Endodermal cell (in vitro differentiated cells): ENCODE measurements at regions not wholly inside any gene's neighbourhood (a gene's known extent, or its start where the extent isn't known, plus 50 kb on each side); places are given as distances from the start of the nearest gene placed in this dataset.

Source experiments
- DNase-seq: peaks from one replicate; pipeline ENCODE4 v3.0.0-alpha.2; 2017
- H3K27ac ChIP-seq: 2 replicates; pipeline ENCODE4 v1.5.1; 2013; ENCODE audit warnings: mild to moderate bottlenecking, low read depth, low read length, moderate library complexity
- H3K27me3 ChIP-seq: 2 replicates; pipeline ENCODE4 v1.6.1; 2013; ENCODE audit warnings: mild to moderate bottlenecking, low read length, moderate library complexity; ENCODE audit not compliant: insufficient read depth, control insufficient read depth, poor library complexity, severe bottlenecking
- H3K36me3 ChIP-seq: 2 replicates; pipeline ENCODE4 v1.7.0; 2013; ENCODE audit warnings: mild to moderate bottlenecking, low read length, moderate library complexity; ENCODE audit not compliant: control insufficient read depth, insufficient read depth
- H3K4me1 ChIP-seq: one replicate; pipeline ENCODE4 v1.7.0; 2013; ENCODE audit warnings: low read length; ENCODE audit not compliant: control insufficient read depth, insufficient read depth
- H3K4me3 ChIP-seq: 2 replicates; pipeline ENCODE4 v1.5.1; 2013; ENCODE audit warnings: mild to moderate bottlenecking, low read length, moderate library complexity
- H3K9ac ChIP-seq: 2 replicates; pipeline ENCODE4 v1.6.1; 2013; ENCODE audit warnings: mild to moderate bottlenecking, low read length, moderate library complexity; ENCODE audit not compliant: poor library complexity, severe bottlenecking; ENCODE audit errors: extremely low read depth
- H3K9me3 ChIP-seq: 2 replicates; pipeline ENCODE4 v1.6.1; 2013; ENCODE audit warnings: mild to moderate bottlenecking, low read length, moderate library complexity; ENCODE audit not compliant: control insufficient read depth
- H3K27ac Mint-ChIP-seq: 2 replicates; pipeline ENCODE4 v1.8.0; 2020; ENCODE audit warnings: mixed read lengths
- H3K27me3 Mint-ChIP-seq: 2 replicates; pipeline ENCODE4 v1.8.0; 2021; ENCODE audit warnings: mild to moderate bottlenecking, mixed read lengths; ENCODE audit not compliant: insufficient read depth
- H3K36me3 Mint-ChIP-seq: 2 replicates; pipeline ENCODE4 v1.8.0; 2020; ENCODE audit warnings: low read depth, mixed read lengths
- H3K4me1 Mint-ChIP-seq: 2 replicates; pipeline ENCODE4 v1.8.0; 2020; ENCODE audit warnings: mixed read lengths
- H3K4me3 Mint-ChIP-seq: 2 replicates; pipeline ENCODE4 v1.8.0; 2020; ENCODE audit warnings: mild to moderate bottlenecking, moderate library complexity, mixed read lengths
- H3K9me3 Mint-ChIP-seq: 2 replicates; pipeline ENCODE4 v1.8.0; 2020; ENCODE audit warnings: mild to moderate bottlenecking, mixed read lengths
- WGBS, 2 experiments: methylation state at CpG; one replicate each; pipeline versions ENCODE4 v1.1.5 to v1.1.7; 2013; ENCODE audit warnings: missing lambda C conversion rate in 2 of 2, mixed read lengths in 1 of 2; ENCODE audit not compliant: insufficient coverage in 1 of 2, insufficient read length in 1 of 2; 5-methylcytosine and 5-hydroxymethylcytosine counted together
- TF ChIP-seq, protein P1 (sequence below): fragments of 200-600 bp; sonication (generic); conservative IDR thresholded peaks from 2 replicates; pipeline ENCODE4 v1.5.0; 2021; ENCODE audit warnings: antibody characterized with exemption, mild to moderate bottlenecking

GRCh38 chr2:236704887-236705286 is 135.3 kb downstream of the ACKR3 start:
- H3K36me3 Mint-ChIP-seq = no peaks in the 10 kb centered on the region
- no peaks in the 10 kb centered on the region for H3K9me3 Mint-ChIP-seq
- TF ChIP-seq, protein P1, sequence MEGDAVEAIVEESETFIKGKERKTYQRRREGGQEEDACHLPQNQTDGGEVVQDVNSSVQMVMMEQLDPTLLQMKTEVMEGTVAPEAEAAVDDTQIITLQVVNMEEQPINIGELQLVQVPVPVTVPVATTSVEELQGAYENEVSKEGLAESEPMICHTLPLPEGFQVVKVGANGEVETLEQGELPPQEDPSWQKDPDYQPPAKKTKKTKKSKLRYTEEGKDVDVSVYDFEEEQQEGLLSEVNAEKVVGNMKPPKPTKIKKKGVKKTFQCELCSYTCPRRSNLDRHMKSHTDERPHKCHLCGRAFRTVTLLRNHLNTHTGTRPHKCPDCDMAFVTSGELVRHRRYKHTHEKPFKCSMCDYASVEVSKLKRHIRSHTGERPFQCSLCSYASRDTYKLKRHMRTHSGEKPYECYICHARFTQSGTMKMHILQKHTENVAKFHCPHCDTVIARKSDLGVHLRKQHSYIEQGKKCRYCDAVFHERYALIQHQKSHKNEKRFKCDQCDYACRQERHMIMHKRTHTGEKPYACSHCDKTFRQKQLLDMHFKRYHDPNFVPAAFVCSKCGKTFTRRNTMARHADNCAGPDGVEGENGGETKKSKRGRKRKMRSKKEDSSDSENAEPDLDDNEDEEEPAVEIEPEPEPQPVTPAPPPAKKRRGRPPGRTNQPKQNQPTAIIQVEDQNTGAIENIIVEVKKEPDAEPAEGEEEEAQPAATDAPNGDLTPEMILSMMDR = no peak
- peaks cover 13% of the 10 kb centered on the region for H3K4me1 Mint-ChIP-seq
- H3K27ac Mint-ChIP-seq = no peak overlapping the region
- no peaks in the 10 kb centered on the region for H3K9me3 ChIP-seq
- no peaks in the 10 kb centered on the region for H3K27me3 ChIP-seq
- no peak overlapping the region for H3K9ac ChIP-seq
- no peaks in the 10 kb centered on the region for H3K27me3 Mint-ChIP-seq
- no peak overlapping the region for H3K4me3 ChIP-seq
- no peak overlapping the region for H3K4me3 Mint-ChIP-seq
- DNase-seq = no peak
- no peaks in the 10 kb centered on the region for H3K36me3 ChIP-seq
- 90 to 92% methylated on average over 5 to 6 of the region's 6 CpGs for WGBS, 2 experiments
- no peak overlapping the region for H3K27ac ChIP-seq
- peaks cover 11% of the 10 kb centered on the region for H3K4me1 ChIP-seq

DNA sequence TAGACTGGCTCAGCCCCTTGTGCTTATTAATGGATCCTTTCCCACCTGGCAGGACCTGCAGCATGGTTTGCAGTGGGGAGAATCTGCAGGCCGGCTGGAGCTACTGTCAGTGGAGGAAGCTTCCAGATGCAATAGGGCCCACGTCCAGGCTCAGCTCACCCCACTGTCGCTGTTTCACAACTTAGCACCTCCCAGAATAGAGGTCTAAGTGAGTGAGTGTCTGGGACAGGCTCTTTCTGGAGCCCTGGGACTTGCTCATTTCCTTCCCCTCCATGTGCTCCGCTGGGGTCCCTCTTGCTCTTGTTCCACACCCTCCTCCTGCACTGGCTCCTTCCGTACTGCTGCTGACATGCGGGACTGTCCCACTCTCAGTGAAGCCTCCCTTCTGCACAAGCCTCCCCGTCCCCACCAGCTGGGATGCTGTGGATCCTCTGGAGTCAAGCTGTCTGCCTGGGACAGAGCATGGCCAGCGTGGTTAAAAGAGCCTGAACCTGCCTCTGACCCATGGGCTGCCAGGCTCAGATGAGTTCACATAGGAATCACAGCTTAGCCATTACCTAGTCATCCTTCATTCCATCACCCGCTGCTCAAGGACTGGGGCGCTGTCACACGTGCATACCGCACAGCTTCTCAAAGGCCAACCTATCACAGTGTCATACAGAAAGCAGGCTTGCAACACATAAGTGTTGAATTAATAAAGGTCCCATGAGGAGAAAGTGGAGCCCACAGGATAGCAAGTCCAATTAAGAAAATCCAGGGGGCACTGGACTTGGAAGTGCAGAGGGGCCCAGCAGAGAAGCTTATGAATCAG is 135.9 kb downstream of the ACKR3 start:
- H3K9me3 Mint-ChIP-seq = no peaks in the 10 kb centered on the region

GRCh38 chr2:236706288-236706687 is 136.7 kb downstream of the ACKR3 start:
- no peak overlapping the region for H3K27ac ChIP-seq

More for the DNA sequence above, 135.9 kb downstream of the ACKR3 start:
- Mint-ChIP-seq H3K27me3 (no peaks in the 10 kb centered on the region), H3K27ac (no peak overlapping the region), H3K36me3 (no peaks in the 10 kb centered on the region), H3K4me3 (no peak overlapping the region), H3K4me1 (peaks cover 13% of the 10 kb centered on the region)
- no peak overlapping the region for H3K27ac ChIP-seq
- H3K4me1 ChIP-seq = peaks cover 11% of the 10 kb centered on the region
- no peaks in the 10 kb centered on the region for H3K9me3 ChIP-seq
- DNase-seq = no peak
- TF ChIP-seq, protein P1 = no peak
- no peak overlapping the region for H3K9ac ChIP-seq
- WGBS, 2 experiments = 92 to 93% methylated on average over 7 to 12 of the region's 12 CpGs
- H3K4me3 ChIP-seq = no peak overlapping the region
- no peaks in the 10 kb centered on the region for H3K27me3 ChIP-seq
- no peaks in the 10 kb centered on the region for H3K36me3 ChIP-seq

More at GRCh38 chr2:236706288-236706687, 136.7 kb downstream of the ACKR3 start:
- Mint-ChIP-seq H3K27ac (no peak overlapping the region), H3K4me3 (no peak overlapping the region), H3K36me3 (no peaks in the 10 kb centered on the region), H3K4me1 (peaks cover 13% of the 10 kb centered on the region), H3K9me3 (no peaks in the 10 kb centered on the region), H3K27me3 (no peaks in the 10 kb centered on the region)
- H3K9me3 ChIP-seq = no peaks in the 10 kb centered on the region
- 83 to 89% methylated on average over 3 to 7 of the region's 7 CpGs for WGBS, 2 experiments
- H3K4me3 ChIP-seq = no peak overlapping the region
- H3K27me3 ChIP-seq = no peaks in the 10 kb centered on the region
- peaks cover 11% of the 10 kb centered on the region for H3K4me1 ChIP-seq
- TF ChIP-seq, protein P1 = no peak
- no peak overlapping the region for H3K9ac ChIP-seq
- DNase-seq = no peak
- H3K36me3 ChIP-seq = no peaks in the 10 kb centered on the region
